RWPE2 (cell line): ENCODE measurements at regions not wholly inside any gene's neighbourhood (a gene's known extent, or its start where the extent isn't known, plus 50 kb on each side); places are given as distances from the start of the nearest gene placed in this dataset.
"Not testable (repeated sequence)": the region's sequence is repeated elsewhere in the genome, so short reads cannot be mapped to it uniquely, and the experiment has no call there.

ENCODE experiments used
- ATAC-seq: fragments of 200-7000 bp; cut with Tn5 transposase; 3 replicates; pipeline ENCODE4 v1.9.1; 2021; ENCODE audit warnings: low read depth
- DNase-seq: peaks from one replicate; pipeline ENCODE4 v3.0.0-alpha.2; 2020; ENCODE audit warnings: low spot score
- H3K27ac ChIP-seq: fragments of 450-650 bp; 2 replicates; pipeline ENCODE4 v1.5.1; 2017; ENCODE audit warnings: mild to moderate bottlenecking; ENCODE audit not compliant: poor library complexity, severe bottlenecking
- H3K27me3 ChIP-seq: fragments of 250-450 bp; sonication (Bioruptor Pico); 2 replicates; pipeline ENCODE4 v1.5.1; 2021; ENCODE audit warnings: mild to moderate bottlenecking, moderate library complexity; ENCODE audit not compliant: insufficient read depth, poor library complexity, severe bottlenecking
- H3K36me3 ChIP-seq: fragments of 250-450 bp; sonication (Bioruptor Pico); 2 replicates; pipeline ENCODE4 v1.5.1; 2020; ENCODE audit warnings: low read depth, mild to moderate bottlenecking, moderate library complexity
- H3K4me1 ChIP-seq: fragments of 250-450 bp; sonication (Bioruptor Pico); 2 replicates; pipeline ENCODE4 v1.5.1; 2021; ENCODE audit warnings: mild to moderate bottlenecking, moderate library complexity; ENCODE audit not compliant: insufficient read depth, poor library complexity, severe bottlenecking
- H3K4me3 ChIP-seq: fragments of 250-450 bp; sonication (Bioruptor Pico); 2 replicates; pipeline ENCODE4 v1.5.1; 2021; ENCODE audit warnings: mild to moderate bottlenecking, moderate library complexity; ENCODE audit not compliant: severe bottlenecking
- H3K9me3 ChIP-seq: fragments of 250-450 bp; sonication (Bioruptor Pico); 2 replicates; pipeline ENCODE4 v1.5.1; 2021; ENCODE audit warnings: mild to moderate bottlenecking, moderate library complexity; ENCODE audit not compliant: severe bottlenecking
- CTCF ChIP-seq: fragments of 450-650 bp; IDR thresholded peaks from one replicate; pipeline ENCODE4 v1.5.1; 2017; ENCODE audit warnings: mild to moderate bottlenecking, moderate library complexity; ENCODE audit not compliant: poor library complexity, severe bottlenecking

- TF ChIP-seq CTCF: no peak
- H3K36me3 ChIP-seq: no peaks in the 10 kb centered on the region
- ATAC-seq (no peak), DNase-seq (no peak)
- no peak overlapping the region for H3K27ac ChIP-seq
- H3K27me3 ChIP-seq: peaks cover 10% of the 10 kb centered on the region
- H3K4me3 ChIP-seq: no peak overlapping the region
- H3K9me3 ChIP-seq: no peaks in the 10 kb centered on the region
- H3K4me1 ChIP-seq: peaks cover 1% of the 10 kb centered on the region
Observed at GRCh38 chr5:108508979-108509378, 127.1 kb upstream of the FBXL17 start.

DNA sequence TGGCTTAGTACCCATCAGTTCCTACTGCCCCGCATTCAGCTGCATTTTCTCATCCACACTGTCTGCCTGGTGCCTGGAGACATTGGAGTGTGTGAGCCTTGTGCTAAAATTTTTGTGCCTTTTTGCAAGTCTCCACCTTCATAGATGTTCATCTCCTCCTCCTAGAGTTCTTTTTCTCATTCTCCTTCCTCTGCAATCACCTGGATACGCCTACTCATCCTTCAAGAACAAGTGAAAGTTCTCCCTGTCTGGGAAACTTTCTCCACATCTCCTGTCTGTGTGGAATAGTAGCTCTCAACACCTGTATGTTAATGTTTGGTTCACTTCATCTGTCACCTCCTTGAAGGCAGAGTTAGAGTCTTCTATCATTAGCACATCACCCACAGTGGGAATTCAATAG lies 125.7 kb upstream of the FBXL17 start:
- DNase-seq (no peak), ATAC-seq (no peak)
- no peaks in the 10 kb centered on the region for H3K9me3 ChIP-seq
- no peaks in the 10 kb centered on the region for H3K36me3 ChIP-seq
- H3K4me3 ChIP-seq: no peak overlapping the region
- peaks cover 5% of the 10 kb centered on the region for H3K27me3 ChIP-seq
- no peak overlapping the region for H3K27ac ChIP-seq
- H3K4me1 ChIP-seq: no peaks in the 10 kb centered on the region
- TF ChIP-seq CTCF: no peak

DNA sequence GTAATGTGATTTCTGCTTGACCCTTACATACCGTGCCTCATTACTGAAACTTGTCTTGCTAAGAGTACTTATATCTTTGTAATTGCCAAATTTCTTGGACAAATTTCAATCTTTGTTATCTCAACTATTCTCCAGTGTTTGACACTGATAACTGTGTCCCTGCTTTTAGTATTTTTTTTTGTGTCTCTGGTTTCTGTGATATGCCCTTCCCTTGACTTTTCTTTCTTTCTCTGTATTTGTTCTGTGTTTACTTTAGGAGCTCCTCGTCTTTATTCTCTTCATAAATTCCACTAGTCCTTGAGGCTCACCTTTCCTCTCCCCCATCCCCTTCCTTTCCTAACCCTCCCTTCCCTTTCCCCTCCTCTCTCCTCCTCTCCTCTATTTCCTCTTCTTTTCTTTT lies 123.7 kb upstream of the FBXL17 start:
- no peak for TF ChIP-seq CTCF
- Histone ChIP-seq H3K36me3 (no peaks in the 10 kb centered on the region), H3K27ac (no peak overlapping the region), H3K4me3 (no peak overlapping the region), H3K27me3 (peaks cover under 1% of the 10 kb centered on the region), H3K9me3 (no peaks in the 10 kb centered on the region), H3K4me1 (no peaks in the 10 kb centered on the region)
- ATAC-seq: no peak
- no peak for DNase-seq

DNA sequence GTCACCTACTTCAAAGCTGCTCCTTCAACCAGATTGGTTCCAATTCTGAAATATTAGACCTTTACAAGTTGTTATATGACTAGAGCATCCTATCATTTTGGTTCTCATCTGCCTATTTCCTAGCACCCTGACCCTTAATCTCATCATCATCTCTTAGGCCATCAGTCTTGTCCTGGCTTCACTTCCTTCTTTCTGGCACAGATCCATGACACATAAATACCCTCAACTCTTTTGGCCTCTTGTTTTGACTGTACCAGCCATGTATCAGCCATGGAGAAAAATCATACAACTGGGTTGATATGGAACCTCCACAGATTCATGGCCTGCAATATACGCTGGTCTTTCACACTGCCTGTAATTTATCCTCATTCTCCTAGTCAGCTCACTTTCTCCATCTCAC lies 123.1 kb upstream of the FBXL17 start:
- no peak overlapping the region for H3K27ac ChIP-seq
- no peaks in the 10 kb centered on the region for H3K9me3 ChIP-seq
- no peaks in the 10 kb centered on the region for H3K4me1 ChIP-seq
- DNase-seq: no peak
- H3K27me3 ChIP-seq: no peaks in the 10 kb centered on the region
- H3K4me3 ChIP-seq: no peak overlapping the region
- ATAC-seq: no peak
- H3K36me3 ChIP-seq: no peaks in the 10 kb centered on the region
- no peak for TF ChIP-seq CTCF

DNA sequence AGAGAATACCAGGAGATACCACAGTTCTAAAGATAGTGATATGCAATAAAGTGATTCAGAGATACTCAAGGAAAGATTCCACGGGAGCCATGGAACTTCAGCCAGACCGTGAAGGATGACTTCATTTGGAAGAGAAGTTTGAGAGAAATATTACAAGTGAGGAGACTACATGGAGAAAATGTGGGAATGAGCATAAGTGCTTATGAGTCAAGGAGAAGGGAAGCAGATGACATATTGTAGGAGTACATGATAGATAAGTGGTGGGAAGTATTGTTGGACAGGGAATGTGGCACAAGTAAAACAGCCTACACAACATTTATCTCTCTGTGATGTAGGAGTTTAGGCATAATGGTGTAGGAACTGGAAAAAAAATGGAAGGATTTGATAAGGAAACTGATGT lies 122.1 kb upstream of the FBXL17 start:
- no peak overlapping the region for H3K4me3 ChIP-seq
- no peaks in the 10 kb centered on the region for H3K9me3 ChIP-seq
- no peak for ATAC-seq
- TF ChIP-seq CTCF: no peak
- no peak for DNase-seq
- no peaks in the 10 kb centered on the region for H3K36me3 ChIP-seq
- H3K27me3 ChIP-seq: no peaks in the 10 kb centered on the region
- H3K4me1 ChIP-seq: no peaks in the 10 kb centered on the region
- no peak overlapping the region for H3K27ac ChIP-seq

GRCh38 chr5:108495615-108496014 lies 113.7 kb upstream of the FBXL17 start:
- DNase-seq, H3K4me3 ChIP-seq, H3K36me3 ChIP-seq, H3K27me3 ChIP-seq, H3K27ac ChIP-seq, H3K9me3 ChIP-seq, H3K4me1 ChIP-seq, ATAC-seq: not testable (repeated sequence)
